Tibial nerve (tissue), 4 donors: ENCODE measurements at regions not wholly inside any gene's neighbourhood (a gene's known extent, or its start where the extent isn't known, plus 50 kb on each side); places are given as distances from the start of the nearest gene placed in this dataset.

ENCODE experiments used
- CTCF ChIP-seq, 5 experiments: fragments of 200-600 bp in 3 of 5; fragments of 450-650 bp in 2 of 5; sonication (generic) in 3 of 5; IDR thresholded peaks; one replicate each; pipeline ENCODE4 v1.5.1; 2016 to 2019; ENCODE audit warnings: antibody characterized with exemption in 5 of 5, mild to moderate bottlenecking in 3 of 5, moderate library complexity in 2 of 5
- EP300 ChIP-seq, 2 donors: sonication (generic); formaldehyde crosslinking; IDR thresholded peaks; one replicate each; pipeline ENCODE4 v1.6.1; 2017; ENCODE audit warnings: antibody characterized with exemption in 2 of 2, mild to moderate bottlenecking in 1 of 2
- POLR2A ChIP-seq, 2 donors: fragments of 450-650 bp; IDR thresholded peaks; one replicate each; pipeline ENCODE4 v1.6.1; 2017; ENCODE audit warnings: antibody characterized with exemption in 2 of 2, mild to moderate bottlenecking in 2 of 2, moderate library complexity in 2 of 2

GRCh38 chrY:8084192-8084591 lies 1172.6 kb upstream of the AMELY start:
- TF ChIP-seq CTCF (IDR thresholded peaks at IDR 0.05): no peak
- TF ChIP-seq EP300 (IDR thresholded peaks at IDR 0.05): no peak
- TF ChIP-seq POLR2A (IDR thresholded peaks at IDR 0.05): no peak
